OCI-LY7 (cell line): ENCODE measurements at regions not wholly inside any gene's neighbourhood (a gene's known extent, or its start where the extent isn't known, plus 50 kb on each side); places are given as distances from the start of the nearest gene placed in this dataset.

ENCODE experiments used
- BruUV-seq: library from RNA; stranded (reverse); fragments of 400-500 nt; replicated peaks from 2 replicates; lab custom pipeline; 2021; lab: Mats Ljungman, UMichigan
- CTCF ChIA-PET: fragments of 300-600 bp; sonication (Branson Sonifier 250); formaldehyde crosslinking; loops from one replicate; lab custom pipeline; 2022; ENCODE audit warnings: antibody characterized with exemption; ENCODE audit not compliant: unreplicated experiment; lab: Charles Lee
- POLR2A ChIA-PET: fragments of 300-600 bp; sonication (Branson Sonifier 250); formaldehyde crosslinking; loops from one replicate; lab custom pipeline; 2022; ENCODE audit warnings: antibody characterized with exemption; lab: Charles Lee
- DNase-seq: peaks from one replicate; pipeline ENCODE4 v3.0.0-alpha.2; 2015; ENCODE audit warnings: low spot score
- H2AFZ ChIP-seq: fragments of 200-600 bp; sonication (generic), shearing (Covaris generic); 2 replicates; pipeline ENCODE4 v1.6.1; 2014; ENCODE audit warnings: mild to moderate bottlenecking, antibody characterized with exemption, low read length, moderate library complexity
- H3K27ac ChIP-seq: fragments of 200-600 bp; sonication (generic); 2 replicates; pipeline ENCODE4 v1.5.1; 2014; ENCODE audit warnings: mixed run types, low read depth, mild to moderate bottlenecking, moderate library complexity, low read length, inconsistent platforms; ENCODE audit not compliant: poor library complexity, severe bottlenecking
- H3K36me3 ChIP-seq: fragments of 200-600 bp; sonication (generic); 2 replicates; pipeline ENCODE4 v1.6.1; 2014; ENCODE audit warnings: mild to moderate bottlenecking, antibody characterized with exemption, low read length, moderate library complexity, mixed read lengths; ENCODE audit not compliant: insufficient read depth
- H3K4me1 ChIP-seq: fragments of 200-600 bp; sonication (generic); 2 replicates; pipeline ENCODE4 v1.5.1; 2014; ENCODE audit warnings: mild to moderate bottlenecking, low read length; ENCODE audit not compliant: insufficient read depth, poor library complexity, severe bottlenecking
- H3K4me2 ChIP-seq: fragments of 200-600 bp; sonication (generic); 2 replicates; pipeline ENCODE4 v1.6.1; 2014; ENCODE audit warnings: mild to moderate bottlenecking, low read length
- H3K4me3 ChIP-seq: fragments of 200-600 bp; sonication (generic); 2 replicates; pipeline ENCODE4 v1.5.1; 2014; ENCODE audit warnings: mild to moderate bottlenecking, low read depth, low read length; ENCODE audit not compliant: poor library complexity, severe bottlenecking
- H3K79me2 ChIP-seq: fragments of 200-600 bp; sonication (generic); 2 replicates; pipeline ENCODE4 v1.6.1; 2016; ENCODE audit warnings: low read depth, mild to moderate bottlenecking, low read length, moderate library complexity, mixed read lengths; ENCODE audit not compliant: insufficient read depth
- H3K9me2 ChIP-seq: fragments of 200-600 bp; sonication (generic); 2 replicates; pipeline ENCODE4 v1.6.1; 2016; ENCODE audit warnings: mild to moderate bottlenecking, low read length, mixed read lengths; ENCODE audit not compliant: insufficient read depth
- H3K9me3 ChIP-seq: fragments of 200-600 bp; sonication (generic); 2 replicates; pipeline ENCODE4 v1.6.1; 2014; ENCODE audit warnings: mild to moderate bottlenecking, mixed run types, low read length, mixed read lengths
- H4K20me1 ChIP-seq: fragments of 200-600 bp; sonication (generic); 2 replicates; pipeline ENCODE4 v1.6.1; 2014; ENCODE audit warnings: mild to moderate bottlenecking, antibody characterized with exemption, low read length, moderate library complexity, mixed read lengths; ENCODE audit not compliant: insufficient read depth
- CTCF ChIP-seq: fragments of 200-600 bp; sonication (generic); conservative IDR thresholded peaks from 2 replicates; pipeline ENCODE4 v1.5.1; 2014; ENCODE audit warnings: mild to moderate bottlenecking, antibody characterized with exemption, low read length, moderate library complexity, mixed read lengths
- EZH2phosphoT487 ChIP-seq: fragments of 200-600 bp; sonication (generic); IDR thresholded peaks from 2 replicates; pipeline ENCODE4 v1.6.1; 2018; ENCODE audit warnings: low read depth, borderline replicate concordance, mild to moderate bottlenecking, mixed run types, antibody characterized with exemption, low read length, moderate library complexity, mixed read lengths
- intact Hi-C: fragments of 100-400 bp; cut with micrococcal nuclease; formaldehyde crosslinking; loops from one replicate; pipeline ENCODE4 v1.10.0; 2022; ENCODE audit not compliant: unreplicated experiment

- ChIA-PET CTCF (no interaction called here), POLR2A (interaction anchor here (0.6 to 0.7 kb wide), 3 partner anchors 309 to 666 kb away, joined by 3 to 4 read pairs (median 3); no protein-coding TSS in a partner anchor)
- BruUV-seq: no TSS peak
- H4K20me1 ChIP-seq: no peaks in the 10 kb centered on the region
- no peak overlapping the region for H3K27ac ChIP-seq
- no peaks in the 10 kb centered on the region for H3K79me2 ChIP-seq
- no peak overlapping the region for H3K4me3 ChIP-seq
- H3K36me3 ChIP-seq: no peaks in the 10 kb centered on the region
- no peaks in the 10 kb centered on the region for H3K9me3 ChIP-seq
- H2AFZ ChIP-seq: no peak overlapping the region
- no peak for DNase-seq
- TF ChIP-seq EZH2phosphoT487 (no peak), CTCF (no peak)
- H3K4me2 ChIP-seq: no peak overlapping the region
- no peaks in the 10 kb centered on the region for H3K9me2 ChIP-seq
- H3K4me1 ChIP-seq: no peaks in the 10 kb centered on the region
- intact Hi-C loops: no loop called here
Measured at GRCh38 chrX:4809571-4809970, 1096.1 kb upstream of the PRKX start.

- ChIA-PET CTCF (no interaction called here), POLR2A (no interaction called here)
- Histone ChIP-seq H2AFZ (no peak overlapping the region), H4K20me1 (no peaks in the 10 kb centered on the region), H3K9me3 (no peaks in the 10 kb centered on the region), H3K4me2 (no peak overlapping the region), H3K27ac (no peak overlapping the region), H3K79me2 (no peaks in the 10 kb centered on the region), H3K4me1 (no peaks in the 10 kb centered on the region), H3K4me3 (no peak overlapping the region), H3K9me2 (no peaks in the 10 kb centered on the region), H3K36me3 (no peaks in the 10 kb centered on the region)
- intact Hi-C loops: no loop called here
- DNase-seq: no peak
- TF ChIP-seq CTCF (no peak), EZH2phosphoT487 (no peak)
- BruUV-seq: no TSS peak
Measured at GRCh38 chrX:4805502-4805901, 1092.1 kb upstream of the PRKX start.

- Histone ChIP-seq H3K4me1 (no peaks in the 10 kb centered on the region), H3K27ac (no peak overlapping the region), H3K79me2 (no peaks in the 10 kb centered on the region), H4K20me1 (no peaks in the 10 kb centered on the region), H3K9me3 (no peaks in the 10 kb centered on the region), H3K36me3 (no peaks in the 10 kb centered on the region), H3K9me2 (no peaks in the 10 kb centered on the region), H2AFZ (no peak overlapping the region), H3K4me2 (no peak overlapping the region), H3K4me3 (no peak overlapping the region)
- BruUV-seq: no TSS peak
- TF ChIP-seq EZH2phosphoT487: no peak
- TF ChIP-seq CTCF: no peak
- ChIA-PET POLR2A (interaction anchor here (0.6 kb wide), 1 partner anchor 230 kb away, joined by 3 read pairs; no protein-coding TSS in a partner anchor), CTCF (no interaction called here)
- intact Hi-C loops: no loop called here
- DNase-seq: no peak
Measured at GRCh38 chrX:4800756-4801155, 1087.3 kb upstream of the PRKX start.
